Ovary (tissue), 3 donors: ENCODE measurements at regions not wholly inside any gene's neighbourhood (a gene's known extent, or its start where the extent isn't known, plus 50 kb on each side); places are given as distances from the start of the nearest gene placed in this dataset.

Source experiments
- CTCF ChIP-seq, 3 donors: fragments of 450-650 bp in 2 of 3; fragments of 200-600 bp in 1 of 3; IDR thresholded peaks; one replicate each; pipeline versions ENCODE4 v1.5.1 to v1.8.0; 2016 to 2022; ENCODE audit warnings: antibody characterized with exemption in 3 of 3, mild to moderate bottlenecking in 1 of 3
- EP300 ChIP-seq: sonication (generic); formaldehyde crosslinking; IDR thresholded peaks from one replicate; pipeline ENCODE4 v1.6.1; 2017; ENCODE audit warnings: antibody characterized with exemption
- donor health status: DM: no; HTN: no; CAD: no.

- TF ChIP-seq EP300 (no peak), CTCF (IDR thresholded peaks at IDR 0.05) (no peak)
Measured at GRCh38 chrX:9127986-9128385, 94.1 kb upstream of the FAM9B start.
